ENCODE measurements at regions not wholly inside any gene's neighbourhood (a gene's known extent, or its start where the extent isn't known, plus 50 kb on each side); places are given as distances from the start of the nearest gene placed in this dataset.
"Not testable (repeated sequence)": the region's sequence is repeated elsewhere in the genome, so short reads cannot be mapped to it uniquely, and the experiment has no call there.

- FAIRE-seq: not testable (repeated sequence)
Observed at GRCh38 chr6:113254194-113254593, 603.0 kb upstream of the MARCKS start.

DNA sequence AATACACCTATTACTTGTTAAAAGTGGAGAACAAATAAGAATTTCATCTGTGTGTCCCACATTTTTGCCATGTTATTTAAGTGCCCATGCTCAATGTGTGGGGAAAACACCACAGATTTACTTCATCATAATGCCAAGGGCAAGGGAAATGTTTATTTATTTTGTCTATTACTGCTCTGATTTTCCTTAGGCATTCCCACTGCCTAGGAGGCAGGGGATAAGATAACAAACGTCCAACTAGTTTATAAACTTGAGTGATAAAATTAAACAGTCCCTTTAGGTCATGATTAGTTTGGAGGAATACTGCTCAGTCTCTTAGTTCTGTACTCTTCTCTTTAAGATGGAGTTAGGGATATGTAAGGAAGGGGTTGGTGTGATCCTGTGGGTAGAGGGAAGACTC is 598.4 kb upstream of the MARCKS start:
- no peak for FAIRE-seq

GRCh38 chr6:113271437-113271836 is 585.7 kb upstream of the MARCKS start:
- no peak for FAIRE-seq

DNA sequence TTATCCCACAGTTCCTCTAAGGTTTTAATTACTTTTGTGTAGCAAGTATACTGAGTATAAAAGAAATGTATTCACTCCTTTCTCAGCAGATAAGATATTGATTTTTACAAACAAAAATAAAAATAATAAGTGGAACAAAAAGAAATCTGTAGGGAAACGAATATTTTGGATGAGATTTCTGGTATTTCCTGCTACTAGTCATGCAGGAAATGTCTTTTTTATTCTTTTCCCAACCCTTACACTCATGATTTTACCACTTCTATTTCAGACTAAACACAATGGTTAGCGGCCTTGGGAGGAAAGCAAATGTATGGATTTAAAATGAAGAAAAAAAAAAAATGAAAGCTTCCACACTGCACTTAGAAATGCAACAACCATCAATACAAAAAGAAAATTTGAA is 580.5 kb upstream of the MARCKS start:
- FAIRE-seq: no peak

- no peak for FAIRE-seq
Observed at GRCh38 chr6:113277111-113277510, 580.0 kb upstream of the MARCKS start.

DNA sequence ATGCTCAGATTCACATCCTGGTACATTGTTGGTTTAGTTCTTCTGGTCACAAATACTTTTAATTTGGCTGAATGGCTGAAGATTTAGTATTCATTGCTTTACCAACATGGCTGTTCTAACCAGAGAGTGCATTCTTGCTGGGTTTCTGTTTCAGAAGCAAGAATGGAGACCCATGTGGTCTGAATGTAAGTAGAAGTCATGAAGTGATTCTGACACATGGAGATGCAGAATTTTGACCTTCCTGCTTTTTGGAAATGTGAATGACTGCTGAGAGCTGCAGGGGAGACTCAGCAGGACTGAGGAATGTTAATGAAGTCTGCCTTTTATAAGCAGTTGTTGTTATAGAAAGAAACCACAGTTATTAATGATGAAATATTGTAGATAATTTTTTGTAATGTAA is 576.1 kb upstream of the MARCKS start:
- no peak for FAIRE-seq

- FAIRE-seq: no peak
Observed at GRCh38 chr6:113281431-113281830, 575.7 kb upstream of the MARCKS start.

DNA sequence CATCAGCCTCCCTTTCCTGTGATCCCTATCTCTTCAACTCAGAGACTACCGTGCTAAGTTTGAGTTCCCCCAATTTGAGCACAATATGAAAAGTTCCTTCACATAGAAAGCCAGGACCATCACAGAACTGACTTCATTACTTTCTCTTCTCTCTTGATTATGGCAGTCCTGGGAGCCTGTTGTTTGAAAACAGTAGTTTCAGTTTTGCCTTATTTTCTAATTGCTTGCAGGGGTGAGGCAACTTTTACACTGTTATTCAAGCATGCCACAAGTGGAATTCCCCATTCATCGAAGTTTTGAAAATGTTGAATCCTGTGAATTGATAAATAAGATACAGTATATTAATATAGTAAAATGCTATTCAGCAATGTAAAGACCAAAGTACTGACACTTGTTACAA is 569.7 kb upstream of the MARCKS start:
- no peak for FAIRE-seq

DNA sequence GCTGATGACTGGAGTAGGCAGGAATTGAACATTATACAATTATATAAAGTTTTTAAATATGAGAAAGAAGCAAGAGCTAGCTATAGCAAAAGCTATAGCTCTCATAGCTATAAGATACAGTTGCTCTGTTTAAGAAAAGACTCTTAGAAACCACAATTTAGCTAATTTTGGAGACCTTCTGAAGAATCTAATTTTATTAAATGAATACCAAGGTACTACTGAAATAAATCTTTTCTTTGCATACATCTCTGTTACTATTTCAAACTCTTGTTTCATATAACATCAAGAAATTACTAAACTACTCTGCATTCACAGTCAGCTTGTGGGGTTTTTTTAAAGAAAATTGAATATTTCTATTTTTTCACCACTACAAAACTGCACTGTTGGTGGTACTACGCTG is 568.7 kb upstream of the MARCKS start:
- FAIRE-seq: no peak

DNA sequence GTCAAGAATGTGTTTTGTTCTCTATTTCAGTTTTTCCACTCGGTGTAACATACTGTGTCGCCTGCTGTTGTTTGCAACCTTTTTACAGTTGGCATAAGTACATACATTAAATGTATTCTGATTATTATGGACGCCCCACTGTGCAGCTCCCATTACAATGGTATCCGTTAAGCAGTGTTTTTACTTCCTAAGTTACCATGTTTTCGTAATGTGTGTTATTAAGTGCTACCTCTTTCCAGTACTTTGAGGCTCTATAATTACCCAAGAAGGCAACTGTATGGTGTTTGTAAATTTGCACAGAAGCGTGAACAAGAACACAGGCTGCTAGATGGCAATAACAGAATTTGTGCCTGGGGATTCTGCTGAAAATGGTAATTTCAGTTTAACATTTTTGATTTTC is 568.0 kb upstream of the MARCKS start:
- no peak for FAIRE-seq

- FAIRE-seq: no peak
Observed at GRCh38 chr6:113290684-113291083, 566.5 kb upstream of the MARCKS start.

- FAIRE-seq: no peak
Observed at GRCh38 chr6:113291751-113292445, 565.2 kb upstream of the MARCKS start.

DNA sequence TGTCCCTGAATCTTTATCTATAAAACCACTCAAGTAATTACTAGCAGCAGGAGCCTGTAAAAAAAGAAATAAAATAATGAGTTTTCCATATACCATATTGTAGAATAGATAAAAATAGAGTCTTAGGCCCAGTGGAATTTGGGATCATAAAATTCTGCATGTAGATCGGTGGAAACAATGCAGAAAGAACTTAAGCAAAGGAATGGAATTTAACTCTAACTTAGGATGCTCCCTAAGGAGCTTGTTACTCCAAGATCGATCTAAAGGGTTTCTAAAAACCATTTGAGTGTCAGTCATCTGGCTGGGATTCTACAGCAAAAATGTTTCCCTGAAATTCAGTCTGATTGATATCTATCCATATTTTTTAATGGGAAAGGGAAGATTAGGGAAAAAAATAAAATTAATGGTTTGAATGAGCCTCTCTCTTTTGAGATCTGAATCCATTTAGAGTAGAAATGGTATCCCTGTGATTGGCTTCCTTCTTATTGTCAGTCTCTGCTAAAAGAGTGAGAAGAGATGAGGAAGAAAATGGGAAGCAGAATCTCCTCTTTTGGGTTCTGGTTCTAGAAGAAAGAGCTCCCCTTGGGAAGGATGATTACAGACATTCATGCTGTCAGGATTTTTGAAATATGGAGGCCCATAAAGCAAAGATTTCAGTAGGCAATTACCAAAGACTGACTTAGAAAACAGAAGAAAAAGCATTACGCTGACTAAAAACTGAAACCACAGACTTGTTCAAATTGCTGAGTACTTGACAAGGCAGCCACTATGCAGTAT is 564.3 kb upstream of the MARCKS start:
- FAIRE-seq: no peak

- FAIRE-seq: no peak
Observed at GRCh38 chr6:113293423-113293740, 563.8 kb upstream of the MARCKS start.

- FAIRE-seq: no peak
Observed at GRCh38 chr6:113299531-113299930, 557.6 kb upstream of the MARCKS start.

DNA sequence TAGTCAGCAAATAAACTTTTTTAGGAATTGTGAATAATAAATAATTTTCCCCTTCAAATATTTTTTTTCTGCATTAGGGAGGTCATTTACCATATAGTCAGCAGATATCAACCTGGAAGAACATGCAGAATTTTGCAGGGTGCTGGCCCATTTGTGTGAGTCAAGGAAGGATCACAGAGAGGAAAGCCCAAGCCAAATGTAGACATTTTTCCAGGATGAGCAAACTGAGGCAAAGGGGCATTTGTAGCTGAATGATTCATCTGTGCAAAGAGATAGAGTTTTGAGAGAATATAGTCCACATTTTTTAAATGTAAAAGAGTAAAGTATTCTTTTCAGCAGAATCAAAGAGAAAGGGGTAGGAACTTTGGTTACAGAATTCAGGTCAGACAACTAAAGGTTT is 555.5 kb upstream of the MARCKS start:
- no peak for FAIRE-seq

DNA sequence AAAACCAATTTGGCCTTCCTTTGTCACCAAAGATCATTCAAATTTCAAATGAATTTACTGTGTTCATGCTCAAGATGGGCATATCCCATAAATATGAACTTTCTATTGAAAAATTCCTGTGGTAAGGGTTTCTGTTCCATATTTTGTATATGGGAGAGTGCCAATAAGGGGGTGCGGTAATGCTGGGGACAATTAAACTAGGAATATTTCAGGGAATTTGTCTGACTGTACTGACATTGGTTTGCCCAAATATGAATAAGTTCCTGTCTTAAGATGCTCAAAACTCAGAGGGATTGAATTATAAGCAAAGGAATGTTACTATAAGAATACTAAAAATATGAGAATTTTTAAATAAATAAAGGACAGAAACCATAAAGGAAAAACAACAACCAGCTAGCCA is 553.0 kb upstream of the MARCKS start:
- FAIRE-seq: no peak

- FAIRE-seq: peak; percentile 49
Observed at GRCh38 chr6:113306552-113307145, 550.5 kb upstream of the MARCKS start.

GRCh38 chr6:113308266-113308665 is 548.9 kb upstream of the MARCKS start:
- no peak for FAIRE-seq

- no peak for FAIRE-seq
Observed at GRCh38 chr6:113313841-113314240, 543.3 kb upstream of the MARCKS start.

DNA sequence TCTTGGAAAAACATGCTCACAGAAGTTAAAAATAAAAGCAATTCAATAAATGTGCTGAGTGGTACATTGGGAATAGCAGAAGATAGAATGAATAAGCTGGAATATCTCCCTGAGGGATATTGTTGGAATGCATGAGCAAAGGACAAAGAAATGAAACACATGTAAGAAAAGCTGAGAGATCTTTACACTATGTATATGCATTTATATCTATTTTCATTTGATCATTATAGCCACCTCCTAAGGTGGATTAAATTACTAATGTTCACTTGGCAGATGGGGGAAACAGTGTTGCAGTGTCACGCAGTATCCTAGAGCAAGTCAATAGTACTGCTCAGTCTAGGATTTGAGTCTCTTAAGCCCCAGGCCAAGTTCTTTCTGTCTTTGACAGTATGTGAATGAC is 542.0 kb upstream of the MARCKS start:
- FAIRE-seq: no peak

DNA sequence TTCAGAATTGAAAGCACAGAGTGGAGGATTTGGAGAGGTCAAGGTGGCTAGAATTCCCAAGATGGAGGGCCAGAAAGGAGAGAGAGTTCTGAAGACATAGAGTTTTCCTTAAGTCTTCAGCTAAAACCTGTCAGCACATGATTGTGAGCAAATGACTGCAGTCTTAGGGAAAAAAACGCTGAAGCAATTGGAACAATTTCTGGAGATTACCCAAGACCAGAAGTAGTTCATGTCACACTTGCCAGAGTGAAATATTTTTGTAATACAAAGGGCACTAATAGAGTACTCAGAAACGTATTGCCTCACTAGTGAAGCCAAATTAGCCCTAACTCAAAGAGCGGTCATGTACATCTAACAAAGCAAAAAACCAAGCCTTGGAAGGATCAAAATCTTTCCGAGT is 541.3 kb upstream of the MARCKS start:
- no peak for FAIRE-seq

- no peak for FAIRE-seq
Observed at GRCh38 chr6:113317442-113317841, 539.7 kb upstream of the MARCKS start.

- no peak for FAIRE-seq
Observed at GRCh38 chr6:113317891-113318574, 539.1 kb upstream of the MARCKS start.

Data from islet of Langerhans (tissue), 1 donor.